ENCODE measurements at regions not wholly inside any gene's neighbourhood (a gene's known extent, or its start where the extent isn't known, plus 50 kb on each side); places are given as distances from the start of the nearest gene placed in this dataset.

GRCh38 chr4:31995943-31996901, 1276.1 kb downstream of the PCDH7 start (continued):
- TF ChIP-seq MAFK (IDR thresholded peaks at IDR 0.05; ENCODE audit: low read depth, low read length) (no peak), SIX5 (IDR thresholded peaks at IDR 0.05; ENCODE audit: low read depth, low read length) (no peak)
